ENCODE measurements at regions not wholly inside any gene's neighbourhood (a gene's known extent, or its start where the extent isn't known, plus 50 kb on each side); places are given as distances from the start of the nearest gene placed in this dataset.
"Not testable (repeated sequence)": the region's sequence is repeated elsewhere in the genome, so short reads cannot be mapped to it uniquely, and the experiment has no call there.

DNA sequence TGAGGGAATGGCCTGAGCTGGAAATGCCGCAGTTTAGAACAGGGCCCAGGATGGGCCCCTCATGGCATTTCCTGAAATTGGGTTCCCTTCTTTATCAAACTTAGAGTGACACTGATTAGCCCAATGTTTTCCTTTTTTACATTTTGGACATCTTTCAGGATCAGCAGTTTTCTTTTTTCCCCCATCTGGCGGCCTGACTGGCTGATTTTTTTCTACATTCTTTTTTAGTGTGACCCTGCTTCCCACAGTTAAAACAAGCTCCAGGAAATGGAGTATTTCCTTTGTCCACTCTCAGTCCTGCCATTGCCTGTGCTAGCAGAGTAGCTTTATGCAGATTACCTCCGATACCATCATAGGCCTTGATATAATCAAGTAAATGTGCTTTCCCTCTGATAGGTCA, 185.8 kb upstream of the IGF1 start:
- DNase-seq, result not testable (repeated sequence)

DNA sequence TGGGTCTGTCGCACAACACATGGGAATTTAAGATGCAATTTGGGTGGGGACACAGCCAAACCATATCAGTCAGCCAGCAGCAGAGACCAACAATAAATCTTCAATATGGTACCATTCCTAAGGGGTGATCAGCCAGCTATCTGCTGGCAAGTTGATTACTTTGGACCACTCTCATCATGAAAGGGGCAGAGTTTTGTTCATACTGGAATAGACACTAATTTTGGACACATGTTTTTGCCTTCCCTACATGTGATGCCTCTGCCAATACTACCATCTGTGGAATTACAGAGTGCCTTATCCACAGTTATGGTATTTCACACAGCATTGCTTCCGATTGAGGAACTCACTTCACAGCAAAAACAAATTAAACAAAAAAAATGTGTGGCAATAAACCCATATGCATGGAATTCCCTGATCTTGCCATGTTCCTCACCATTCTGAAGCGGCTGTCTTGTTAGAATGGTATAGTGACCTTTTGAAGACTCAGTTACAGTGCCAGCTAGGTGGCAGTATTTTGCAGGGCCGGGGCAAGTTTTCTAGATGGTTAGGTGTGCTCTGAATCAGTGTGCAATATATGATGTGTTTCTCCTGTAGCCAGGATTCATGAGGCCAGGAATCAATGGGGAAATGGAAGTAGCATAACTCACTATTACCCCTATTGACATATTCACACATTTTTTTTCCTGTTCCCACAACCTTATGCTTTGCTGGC, 179.0 kb upstream of the IGF1 start:
- no peak for DNase-seq

DNA sequence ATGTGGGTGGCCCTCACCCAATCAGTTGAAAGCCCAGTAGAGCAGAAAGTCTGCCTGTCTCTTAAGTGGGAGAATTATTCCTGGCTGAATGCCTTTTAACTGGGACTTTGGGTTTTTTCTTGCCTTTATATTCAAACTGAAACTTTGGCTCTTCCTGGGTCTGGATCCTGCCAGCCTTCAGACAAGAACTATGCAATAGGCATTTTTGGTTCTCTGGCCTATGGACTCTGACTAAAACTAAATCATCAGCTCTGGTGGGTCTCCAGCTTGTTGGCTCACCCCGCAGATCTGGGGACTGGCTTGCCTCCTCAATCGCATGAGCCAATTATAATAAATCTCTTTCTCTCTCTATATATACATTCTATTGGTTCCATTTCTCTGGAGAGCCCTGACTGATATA, 173.0 kb upstream of the IGF1 start:
- peak in 1 of 3 donors; percentile 39 for DNase-seq

DNA sequence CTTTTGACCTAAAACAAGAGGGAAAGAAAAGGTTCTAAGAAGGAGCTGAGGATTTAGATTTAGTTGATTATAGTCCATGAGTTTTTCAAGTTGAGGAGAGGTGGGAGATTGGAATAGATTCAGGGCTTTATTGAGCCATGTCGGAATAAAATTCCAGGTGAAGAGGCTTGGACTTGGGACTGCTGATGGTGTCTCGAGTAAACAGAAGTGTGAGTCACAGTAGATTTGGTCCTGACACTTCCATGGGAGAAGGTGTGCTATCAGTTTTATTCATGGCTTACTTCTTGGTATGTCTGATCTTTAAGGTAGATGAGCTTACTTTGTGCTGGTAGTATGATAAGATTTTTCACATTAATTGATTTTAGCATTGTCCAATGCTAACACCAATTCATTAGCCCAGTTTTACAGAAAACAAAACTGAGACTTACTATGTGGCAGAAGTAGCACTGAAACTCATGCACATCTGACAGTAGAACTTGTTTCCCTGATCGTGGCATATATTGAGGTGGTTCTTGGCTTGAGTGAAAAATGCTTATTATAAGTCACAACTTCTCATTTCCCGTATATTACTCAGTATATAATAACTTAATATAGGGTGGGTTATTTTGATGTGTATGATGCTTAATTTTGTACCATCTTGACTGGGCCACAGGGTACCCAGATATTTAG, 172.4 kb upstream of the IGF1 start:
- no peak for DNase-seq

DNA sequence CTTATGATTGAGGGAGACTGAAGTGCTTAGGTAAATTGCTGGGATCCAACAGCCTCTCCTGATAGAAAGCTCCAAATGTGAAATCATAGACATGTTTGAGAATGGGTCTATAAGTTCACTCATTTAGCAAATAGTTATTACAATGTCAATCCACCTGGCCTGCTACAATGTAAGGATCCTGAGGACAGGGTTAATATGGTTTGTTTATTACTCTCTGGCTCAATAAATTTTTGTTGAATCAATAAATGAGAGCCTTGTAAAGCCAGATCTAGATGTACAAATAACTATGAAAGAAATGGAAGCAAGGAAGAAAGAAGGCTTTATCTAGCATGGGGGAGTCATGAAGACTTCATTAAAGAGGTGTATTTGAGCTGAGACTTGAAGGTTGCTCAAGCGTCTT, 165.6 kb upstream of the IGF1 start:
- DNase-seq, result no peak

DNA sequence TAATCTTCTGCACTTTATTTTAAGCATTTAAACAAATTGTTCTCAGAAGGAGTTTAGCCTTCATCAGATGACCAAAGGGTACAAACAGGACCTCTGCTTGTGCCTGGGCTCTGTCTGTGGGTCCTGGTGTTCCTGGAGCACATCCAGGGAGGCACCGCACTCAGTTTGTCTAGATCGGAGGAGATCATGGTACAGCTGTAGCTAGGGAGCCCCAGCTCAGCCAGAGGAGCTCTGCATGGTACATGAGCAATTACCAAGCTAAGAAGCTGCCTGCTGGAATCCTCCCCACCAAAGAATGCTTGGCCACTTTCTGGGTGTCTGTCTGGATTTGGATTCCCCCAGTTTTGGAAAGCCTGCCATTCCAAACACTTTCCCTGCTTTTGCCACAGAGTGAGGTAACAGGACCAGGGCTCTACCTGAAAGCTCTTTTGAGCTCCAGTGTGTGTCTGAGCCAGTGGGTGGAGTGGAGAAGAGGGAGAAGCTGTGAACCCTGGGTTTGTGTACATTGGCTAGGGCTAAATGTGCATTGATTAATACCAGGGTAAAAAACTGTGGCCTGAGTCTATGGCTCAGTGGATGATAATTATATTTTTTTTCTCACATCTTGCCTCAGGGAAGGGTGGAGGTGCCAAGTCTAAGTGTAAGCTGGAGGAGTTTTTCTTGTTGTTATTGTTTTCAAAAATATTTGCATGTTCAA, 163.7 kb upstream of the IGF1 start:
- DNase-seq, result no peak

DNA sequence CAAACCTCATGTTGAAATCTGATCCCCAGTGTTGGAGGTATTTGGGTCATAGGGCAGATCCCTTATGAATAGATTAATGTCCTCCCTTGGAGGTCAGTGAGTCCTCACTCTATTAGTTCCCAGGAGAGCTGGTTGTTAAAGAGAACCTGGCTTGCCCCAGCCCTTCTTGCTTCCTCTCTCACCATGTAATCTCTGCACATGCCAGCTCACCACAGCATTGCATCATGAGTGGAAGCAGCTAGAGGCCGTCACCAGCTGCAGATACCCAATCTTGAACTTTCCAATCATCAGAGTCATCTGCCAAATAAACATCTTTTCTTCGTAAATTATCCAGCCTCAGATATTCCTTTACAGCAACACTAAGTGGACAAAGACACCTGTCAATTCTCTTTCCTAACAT, 161.8 kb upstream of the IGF1 start:
- no peak for DNase-seq

DNA sequence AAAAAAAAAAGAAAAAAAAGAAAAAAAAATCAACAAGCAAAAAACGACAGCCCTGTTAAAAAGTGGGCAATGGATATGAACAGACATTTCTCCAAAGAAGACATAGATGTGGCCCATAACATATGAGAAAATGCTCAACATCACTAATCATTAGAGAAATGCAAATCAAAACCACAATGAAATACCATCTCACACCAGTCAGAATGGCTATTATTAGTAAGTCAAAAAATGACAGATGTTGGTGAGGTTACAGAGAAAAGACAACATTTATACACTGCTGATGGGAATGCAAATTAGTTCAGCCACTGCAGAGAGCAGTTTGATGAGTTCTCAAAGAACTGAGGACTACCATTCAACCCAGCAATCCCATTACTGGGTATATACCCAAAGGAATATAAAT, 160.3 kb upstream of the IGF1 start:
- not testable (repeated sequence) for DNase-seq

DNA sequence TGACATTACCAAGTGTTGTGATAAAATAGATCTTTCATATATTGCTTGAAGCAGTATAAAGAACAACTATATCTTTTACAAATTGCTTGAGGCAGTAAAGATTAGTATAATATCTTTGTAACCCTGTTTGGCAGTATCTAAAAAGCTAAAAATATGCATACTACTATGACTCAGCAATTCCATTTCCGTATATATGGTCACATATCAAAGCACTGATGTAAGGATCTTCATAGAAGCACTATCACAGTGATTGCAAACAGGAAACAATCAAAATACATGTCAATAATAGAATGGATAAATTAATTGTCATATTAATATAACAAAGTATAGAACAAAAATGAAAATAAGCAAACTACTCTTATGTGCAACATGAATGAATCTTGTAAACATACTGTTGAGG, 158.4 kb upstream of the IGF1 start:
- DNase-seq, result no peak

DNA sequence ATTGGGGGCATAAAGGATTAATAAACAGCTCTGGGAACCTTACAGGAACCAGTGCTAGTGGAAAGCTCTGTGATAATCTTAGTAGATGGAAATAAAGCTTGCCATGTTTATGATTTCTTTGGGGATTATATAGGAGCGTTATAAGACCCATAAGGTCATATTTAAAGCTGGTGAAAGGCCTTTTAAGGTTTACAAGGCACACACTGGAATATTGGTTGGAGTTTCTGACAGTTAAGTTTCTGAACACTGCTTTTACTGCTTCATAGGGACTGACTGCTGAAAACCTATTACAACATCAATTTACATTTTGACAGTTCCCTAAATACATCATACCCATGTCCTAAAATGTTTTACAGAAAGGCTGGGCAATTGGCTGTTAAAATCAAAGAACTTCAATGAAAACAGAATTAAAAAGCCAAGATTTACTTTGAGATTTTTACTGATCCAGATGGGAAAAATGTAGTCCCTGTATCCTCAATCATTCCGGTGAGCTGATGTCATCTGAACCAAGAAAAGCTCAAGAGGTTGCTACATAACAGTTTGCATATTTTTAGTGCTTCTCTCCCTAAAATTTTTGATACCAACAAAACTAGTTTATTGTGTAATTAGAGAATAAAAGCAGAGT, 153.7 kb upstream of the IGF1 start:
- DNase-seq, result peak in 2 of 3 donors; percentile 40 to 65

DNA sequence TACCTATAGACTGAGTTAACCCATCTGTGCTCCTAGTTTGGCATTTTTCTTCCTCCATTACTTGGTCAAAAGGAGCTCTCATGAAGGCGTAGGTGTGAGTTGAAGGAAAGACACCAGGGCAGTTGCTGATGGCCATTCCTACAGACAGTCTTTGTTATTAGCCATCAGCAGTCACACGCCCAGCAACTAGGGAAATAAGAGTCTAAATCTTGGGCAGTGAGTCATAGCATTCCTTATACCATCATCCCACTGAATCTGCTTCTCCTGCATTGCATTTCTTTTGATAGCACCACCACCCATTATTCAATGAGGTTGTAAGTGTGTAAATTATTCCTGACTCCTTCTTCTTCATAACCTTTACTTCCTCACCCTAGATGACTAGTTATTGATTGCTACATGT, 150.9 kb upstream of the IGF1 start:
- DNase-seq, result peak in 1 of 3 donors; percentile 74

DNA sequence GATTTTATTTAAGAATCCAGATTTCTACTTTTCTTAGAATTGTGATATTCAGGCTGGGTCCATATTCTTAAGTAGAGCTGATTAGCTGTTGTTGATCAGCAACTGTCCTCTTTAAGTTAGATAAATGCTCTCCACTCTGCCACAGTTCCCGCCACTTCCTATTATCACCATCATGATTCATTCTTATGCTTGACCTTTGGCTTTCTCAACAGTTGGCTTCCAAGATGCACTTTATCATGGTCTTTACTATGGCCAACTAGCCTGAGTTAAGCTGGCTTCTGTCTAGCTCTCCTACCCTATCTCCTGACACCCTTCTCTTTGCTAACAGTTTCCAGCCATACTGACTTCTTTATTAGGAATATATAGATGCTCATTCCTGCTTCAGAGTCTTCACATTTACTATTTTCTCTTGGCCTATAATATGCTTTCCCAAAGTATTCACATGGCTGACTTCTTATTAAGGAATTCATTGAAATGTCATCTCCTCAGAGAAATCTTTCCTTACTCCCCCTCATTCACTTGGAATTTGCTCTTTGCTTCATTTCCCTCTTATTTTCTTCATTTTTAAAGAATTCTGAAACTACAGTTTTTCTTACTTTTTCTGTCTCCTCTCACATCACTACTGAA, 149.0 kb upstream of the IGF1 start:
- peak in 1 of 3 donors; percentile 25 for DNase-seq

DNA sequence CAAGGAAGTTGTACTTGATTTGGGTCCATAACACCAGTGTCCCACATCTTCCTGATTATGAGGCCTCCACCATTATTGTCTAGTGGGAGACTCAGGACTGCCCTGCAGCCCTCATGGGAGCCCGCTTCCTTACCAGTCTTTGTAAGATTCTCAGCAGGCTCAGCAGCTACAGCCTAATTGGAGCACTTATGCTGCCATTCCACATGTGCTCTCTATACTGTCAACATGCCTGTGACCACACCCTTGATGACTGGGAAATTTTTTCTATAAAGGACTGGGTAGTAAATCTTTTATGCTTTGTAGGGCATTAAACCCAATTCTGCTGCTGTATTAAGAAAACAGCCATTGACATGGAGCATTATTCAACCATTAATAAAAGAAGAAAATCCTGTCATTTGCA, 145.5 kb upstream of the IGF1 start:
- DNase-seq, result no peak

DNA sequence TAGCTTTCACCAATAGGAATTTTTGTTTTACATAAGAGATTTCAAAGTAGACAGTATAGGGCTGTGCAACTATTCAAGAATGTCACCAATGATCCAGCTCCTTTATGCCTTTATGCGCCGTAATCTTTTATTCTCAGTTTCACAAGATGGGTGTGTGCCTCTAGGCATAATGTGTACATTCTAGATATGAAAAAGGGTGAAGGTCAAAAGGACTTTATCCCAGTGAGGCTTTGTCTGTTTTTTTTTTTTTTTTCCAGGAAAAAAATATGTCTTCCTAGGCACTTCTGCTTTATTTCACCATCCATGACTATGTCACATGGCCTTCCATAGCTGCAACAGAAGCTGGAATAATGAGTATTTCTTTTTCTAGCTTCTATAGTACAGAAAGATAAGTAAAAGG, 142.3 kb upstream of the IGF1 start:
- no peak for DNase-seq

DNA sequence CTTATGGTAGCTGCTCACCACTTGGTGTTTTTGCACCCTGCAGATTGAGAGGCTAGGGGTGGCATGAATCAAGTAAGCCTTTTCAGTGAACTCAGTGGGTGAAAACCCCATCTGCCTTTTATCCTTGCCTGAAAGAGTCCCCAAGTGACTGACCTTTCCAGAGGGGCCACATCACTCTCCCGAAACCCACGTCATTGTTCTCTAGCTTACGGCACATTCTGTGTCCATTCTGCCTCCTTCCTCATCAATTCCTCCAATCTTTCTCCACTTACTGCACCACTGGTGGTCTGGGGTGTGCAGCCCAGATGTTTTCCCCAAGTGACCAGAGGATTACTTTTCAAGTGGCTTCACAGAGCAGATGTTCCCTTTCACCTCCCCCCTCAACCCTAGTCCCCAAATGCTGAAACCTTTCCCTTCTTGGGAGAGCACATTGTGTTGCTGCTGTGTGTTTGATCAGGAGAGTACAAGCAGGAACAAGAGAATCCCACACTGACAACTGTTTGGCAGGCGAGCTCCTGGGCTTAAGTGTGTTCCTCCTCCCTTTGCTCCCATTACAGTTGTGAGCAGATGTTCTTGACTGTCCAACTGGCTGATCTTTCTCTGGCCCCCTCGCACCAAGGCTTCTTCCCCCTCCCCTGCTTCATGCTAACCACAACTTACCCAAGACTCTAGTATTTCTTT, 138.0 kb upstream of the IGF1 start:
- DNase-seq, result peak; percentile 41 to 89 (median 60)

DNA sequence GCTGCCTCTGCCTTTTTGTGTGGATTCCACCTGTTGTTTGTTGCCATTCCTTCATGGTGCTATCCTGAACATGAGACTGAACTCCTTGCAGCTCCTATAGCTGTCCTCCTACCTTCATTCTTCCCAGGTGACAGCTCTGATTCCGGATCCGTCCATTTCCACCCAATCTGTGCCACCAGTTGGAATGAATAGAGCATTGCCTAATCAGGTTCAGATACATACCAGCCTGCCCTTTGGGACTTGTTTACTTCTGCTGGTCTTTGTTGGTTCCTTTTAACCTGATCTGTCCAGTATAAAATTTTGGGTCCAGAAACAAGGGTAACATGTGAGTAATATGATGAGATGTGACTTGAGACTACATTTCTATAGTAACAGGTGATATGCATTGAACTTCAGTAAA, 136.3 kb upstream of the IGF1 start:
- DNase-seq, result no peak

DNA sequence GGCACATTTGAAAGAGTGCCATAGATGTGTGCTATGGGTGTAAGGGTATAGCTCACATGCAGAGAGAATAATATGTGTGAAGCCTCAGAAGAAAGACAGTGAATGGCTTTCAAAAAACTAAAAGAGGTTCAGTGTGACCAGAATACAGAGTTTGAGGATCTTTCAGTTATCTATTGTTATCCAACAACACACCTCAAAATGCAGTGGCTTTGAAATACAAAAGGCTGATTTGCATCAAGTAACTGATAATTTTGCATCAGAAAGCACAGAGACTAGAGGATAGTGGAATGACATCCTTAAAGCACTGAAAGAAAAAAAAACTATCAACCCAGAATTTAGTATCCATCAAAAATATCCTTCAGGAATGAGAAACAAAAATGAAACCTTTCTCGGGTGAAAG, 131.6 kb upstream of the IGF1 start:
- no peak for DNase-seq

DNA sequence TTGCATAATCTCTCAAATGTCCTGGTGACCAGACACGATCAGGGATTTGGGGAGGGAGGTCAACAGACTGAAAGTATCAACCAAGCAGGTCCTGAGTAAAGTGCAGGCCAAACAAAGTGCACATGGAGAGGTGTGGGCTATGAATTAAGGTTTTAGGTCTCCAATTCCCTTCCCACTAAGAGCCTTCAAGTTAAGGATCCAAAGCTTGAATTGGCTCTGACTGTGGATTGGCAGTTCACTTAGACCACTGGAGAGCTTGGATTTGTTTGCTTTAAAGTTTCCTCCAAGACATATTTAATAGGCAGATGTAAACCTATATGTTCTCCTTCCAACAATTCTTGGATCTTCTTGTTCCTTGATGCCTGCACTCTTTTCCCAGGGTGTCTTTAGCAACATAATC, 129.6 kb upstream of the IGF1 start:
- DNase-seq, result peak; percentile 69 to 91 (median 74)

DNA sequence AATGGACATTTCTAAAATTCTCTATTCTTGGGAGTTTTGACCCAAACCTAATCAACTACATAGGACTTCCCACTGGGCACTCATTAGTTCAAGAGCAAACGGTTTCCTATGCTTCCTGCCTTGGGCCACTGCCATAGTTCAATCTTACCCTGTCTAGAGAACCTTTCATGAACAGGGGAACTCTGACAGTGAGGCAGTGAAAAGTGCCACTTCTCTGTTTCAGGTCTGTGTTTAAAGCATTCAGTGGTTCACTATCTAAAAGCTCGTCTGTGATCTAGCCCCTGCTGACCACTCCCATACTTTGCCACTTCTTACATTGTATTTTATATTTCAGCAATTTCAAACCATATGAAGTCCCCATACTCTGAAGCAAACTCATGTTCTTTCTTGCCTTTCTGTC, 122.7 kb upstream of the IGF1 start:
- no peak for DNase-seq

DNA sequence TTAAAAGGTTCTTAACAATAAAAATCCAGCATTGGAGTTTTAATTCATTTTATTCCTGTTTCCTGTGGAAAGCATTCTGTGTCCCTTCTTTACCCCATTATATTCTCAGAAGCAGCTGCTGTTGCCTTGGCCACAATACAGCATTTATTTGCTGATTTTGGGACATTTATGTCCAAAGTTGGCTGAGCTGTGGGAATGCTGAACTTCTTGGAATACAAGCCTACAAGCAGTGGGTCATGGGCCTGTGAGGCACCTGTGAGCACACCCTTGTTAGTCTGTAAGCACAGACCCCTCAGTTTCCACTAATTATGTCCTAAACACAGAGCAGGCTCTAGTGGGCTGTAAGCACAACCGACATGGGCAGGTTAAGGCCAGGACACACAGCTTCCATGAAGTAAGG, 122.2 kb upstream of the IGF1 start:
- peak in 2 of 3 donors; percentile 61 to 83 for DNase-seq

DNA sequence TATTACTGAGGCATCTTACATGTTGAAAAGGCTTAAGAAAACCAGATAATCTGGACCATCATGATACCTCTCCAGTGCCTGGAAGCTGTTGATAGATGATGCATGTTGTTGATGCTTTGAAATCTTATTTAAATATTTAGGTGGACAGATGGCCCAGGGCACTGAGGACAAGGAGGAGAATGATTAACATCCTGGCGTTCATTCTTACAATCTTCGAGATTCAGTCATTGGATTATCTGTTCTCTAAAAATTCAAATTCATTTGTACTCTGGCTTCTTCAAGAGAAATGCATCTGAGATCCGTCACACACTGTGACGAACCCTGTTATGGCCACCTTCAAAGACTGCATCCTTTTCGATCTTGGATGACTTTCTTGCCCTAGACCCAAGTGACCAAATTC, 121.3 kb upstream of the IGF1 start:
- DNase-seq, result peak in 1 of 3 donors; percentile 20

DNA sequence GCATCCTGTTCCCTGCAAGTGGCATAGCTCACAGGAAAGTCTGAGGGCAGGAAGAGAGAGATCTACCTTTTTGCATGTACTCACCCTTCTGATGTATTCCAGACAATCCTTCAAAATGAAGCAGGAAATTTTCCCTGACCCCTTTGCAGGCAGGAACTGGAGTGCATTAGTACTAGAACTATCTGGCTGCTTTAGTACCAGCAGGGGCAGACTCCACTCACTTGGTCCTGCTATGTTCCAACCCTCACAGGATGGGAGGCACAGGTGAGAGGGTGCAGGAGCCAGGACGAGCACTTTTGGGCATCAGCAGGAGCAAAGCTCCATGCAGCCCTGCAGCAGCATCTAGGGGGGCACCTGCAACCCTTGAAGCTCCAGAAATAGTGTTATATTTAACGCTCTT, 116.3 kb upstream of the IGF1 start:
- no peak for DNase-seq
